Ovary (tissue), 7 donors: ENCODE measurements at regions not wholly inside any gene's neighbourhood (a gene's known extent, or its start where the extent isn't known, plus 50 kb on each side); places are given as distances from the start of the nearest gene placed in this dataset.

ENCODE experiments used
- DNase-seq, 5 donors: peaks; one replicate each; pipeline ENCODE4 v3.0.0-alpha.2; 2019 to 2020
- H3K27ac ChIP-seq, 2 donors: fragments of 200-600 bp; one replicate each; pipeline versions ENCODE4 v1.5.1 to v1.8.0; 2019 to 2022
- H3K27me3 ChIP-seq: fragments of 200-600 bp; one replicate; pipeline ENCODE4 v1.8.0; 2022
- H3K36me3 ChIP-seq: fragments of 200-600 bp; sonication (generic); one replicate; pipeline ENCODE4 v1.5.1; 2019
- H3K4me1 ChIP-seq: one replicate; pipeline ENCODE4 v1.8.1; 2013; ENCODE audit warnings: mild to moderate bottlenecking, moderate library complexity; ENCODE audit not compliant: insufficient read depth
- H3K4me3 ChIP-seq: fragments of 200-600 bp; sonication (generic); one replicate; pipeline ENCODE4 v1.5.1; 2017
- H3K9me3 ChIP-seq, 2 donors: fragments of 200-600 bp in 1 of 2; sonication (generic) in 1 of 2; one replicate each; pipeline versions ENCODE4 v1.5.1 to v1.8.1; 2013 to 2019; ENCODE audit warnings: mild to moderate bottlenecking in 1 of 2, moderate library complexity in 1 of 2
- CTCF ChIP-seq, 3 donors: fragments of 450-650 bp in 2 of 3; fragments of 200-600 bp in 1 of 3; IDR thresholded peaks; one replicate each; pipeline versions ENCODE4 v1.5.1 to v1.8.0; 2016 to 2022; ENCODE audit warnings: antibody characterized with exemption in 3 of 3, mild to moderate bottlenecking in 1 of 3
- EP300 ChIP-seq: sonication (generic); formaldehyde crosslinking; IDR thresholded peaks from one replicate; pipeline ENCODE4 v1.6.1; 2017; ENCODE audit warnings: antibody characterized with exemption
- POLR2A ChIP-seq: fragments of 450-650 bp; IDR thresholded peaks from one replicate; pipeline ENCODE4 v1.6.1; 2017; ENCODE audit warnings: antibody characterized with exemption, mild to moderate bottlenecking, moderate library complexity
- WGBS, 3 donors: extraction: QIAGEN DNeasy Blood & Tissue Kit in 1 of 3; methylation state at CpG; one replicate each; pipeline versions ENCODE4 v1.1.5 to v1.1.7; 2013 to 2017; 5-methylcytosine and 5-hydroxymethylcytosine counted together
- intact Hi-C, 4 donors: fragments of 100-400 bp; cut with DNase I; formaldehyde crosslinking; loops; one replicate each; pipeline versions ENCODE4 v1.11.0 to v1.15.1; 2022 to 2023
- donor health status: DM: no; HTN: no; CAD: no; lungs with moderate emphysema.
- donor health status: DM: no; HTN: no; CAD: no.
- donor health status: Bipolar disorder and iron deficiency.
- donor health status: DM: no; HTN: no; CAD: no.
- donor health status: DM: yes; HTN: yes; CAD: no.

GRCh38 chr19:31083105-31083504 is 266.1 kb downstream of the TSHZ3 start:
- Histone ChIP-seq H3K9me3 (no peaks in the 10 kb centered on the region), H3K4me1 (no peaks in the 10 kb centered on the region), H3K27ac (no peak overlapping the region), H3K4me3 (no peak overlapping the region), H3K27me3 (no peaks in the 10 kb centered on the region), H3K36me3 (no peaks in the 10 kb centered on the region)
- intact Hi-C loops, result no loop called here
- DNase-seq, result no peak
- TF ChIP-seq POLR2A (no peak), CTCF (IDR thresholded peaks at IDR 0.05) (no peak), EP300 (no peak)
- WGBS, 3 donors, result 83 to 94% (median 85%) methylated on average over 3 of the region's 3 CpGs

GRCh38 chr19:31075146-31075655 is 274.0 kb downstream of the TSHZ3 start:
- Histone ChIP-seq H3K36me3 (no peaks in the 10 kb centered on the region), H3K27me3 (no peaks in the 10 kb centered on the region), H3K27ac (no peak overlapping the region), H3K4me3 (no peak overlapping the region), H3K9me3 (no peaks in the 10 kb centered on the region), H3K4me1 (peaks cover 14% of the 10 kb centered on the region)
- no peak for DNase-seq
- 32 to 47% (median 45%) methylated on average over 6 of the region's 6 CpGs for WGBS, 3 donors
- TF ChIP-seq CTCF (IDR thresholded peaks at IDR 0.05) (no peak), POLR2A (no peak), EP300 (no peak)
- intact Hi-C loops, result no loop called here

GRCh38 chr19:31074199-31075125 is 274.8 kb downstream of the TSHZ3 start:
- Histone ChIP-seq H3K4me1 (peaks cover 14% of the 10 kb centered on the region), H3K27ac (no peak overlapping the region), H3K36me3 (no peaks in the 10 kb centered on the region), H3K9me3 (no peaks in the 10 kb centered on the region), H3K27me3 (no peaks in the 10 kb centered on the region), H3K4me3 (no peak overlapping the region)
- WGBS, 3 donors, result 41 to 48% (median 43%) methylated on average over 13 of the region's 13 CpGs
- intact Hi-C loops, result no loop called here
- no peak for DNase-seq
- TF ChIP-seq POLR2A (no peak), CTCF (IDR thresholded peaks at IDR 0.05) (no peak), EP300 (no peak)

- H3K4me3 ChIP-seq, result no peak overlapping the region
- no peaks in the 10 kb centered on the region for H3K9me3 ChIP-seq
- 35 to 42% (median 41%) methylated on average over 9 of the region's 9 CpGs for WGBS, 3 donors
- TF ChIP-seq EP300 (no peak), POLR2A (no peak), CTCF (IDR thresholded peaks at IDR 0.05) (no peak)
- no peaks in the 10 kb centered on the region for H3K27me3 ChIP-seq
- peaks cover 14% of the 10 kb centered on the region for H3K4me1 ChIP-seq
- intact Hi-C loops, result no loop called here
- no peak overlapping the region for H3K27ac ChIP-seq
- no peaks in the 10 kb centered on the region for H3K36me3 ChIP-seq
- peak in 1 of 5 donors; percentile 36 for DNase-seq
These were observed 275.6 kb downstream of the TSHZ3 start for GRCh38 chr19:31073485-31074198.
